ENCODE measurements at regions not wholly inside any gene's neighbourhood (a gene's known extent, or its start where the extent isn't known, plus 50 kb on each side); places are given as distances from the start of the nearest gene placed in this dataset.
"Not testable (repeated sequence)": the region's sequence is repeated elsewhere in the genome, so short reads cannot be mapped to it uniquely, and the experiment has no call there.

DNA sequence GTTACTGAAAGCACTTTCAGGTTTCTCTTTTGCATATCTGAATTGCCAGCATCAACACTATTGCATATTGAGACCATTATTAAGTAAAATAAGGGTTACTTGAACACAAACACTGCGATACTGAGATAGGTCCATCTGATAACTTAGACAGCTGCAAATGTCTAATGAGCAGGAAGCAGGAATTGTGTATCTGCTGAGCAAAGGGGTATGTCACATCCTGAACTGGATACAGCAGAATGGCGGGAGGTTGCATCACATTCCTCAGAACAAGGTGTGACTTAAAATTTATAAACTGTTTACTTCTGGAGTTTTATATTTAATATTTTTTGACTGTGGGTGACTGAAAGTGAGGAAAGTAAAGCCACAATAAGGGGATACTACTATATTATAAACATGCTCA, 142.4 kb downstream of the POTEH start:
- TF ChIP-seq, protein P1, sequence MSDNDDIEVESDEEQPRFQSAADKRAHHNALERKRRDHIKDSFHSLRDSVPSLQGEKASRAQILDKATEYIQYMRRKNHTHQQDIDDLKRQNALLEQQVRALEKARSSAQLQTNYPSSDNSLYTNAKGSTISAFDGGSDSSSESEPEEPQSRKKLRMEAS (CRISPR knock-in tag; IDR thresholded peaks at IDR 0.05) = not testable (repeated sequence)
- TF ChIP-seq, protein P2, sequence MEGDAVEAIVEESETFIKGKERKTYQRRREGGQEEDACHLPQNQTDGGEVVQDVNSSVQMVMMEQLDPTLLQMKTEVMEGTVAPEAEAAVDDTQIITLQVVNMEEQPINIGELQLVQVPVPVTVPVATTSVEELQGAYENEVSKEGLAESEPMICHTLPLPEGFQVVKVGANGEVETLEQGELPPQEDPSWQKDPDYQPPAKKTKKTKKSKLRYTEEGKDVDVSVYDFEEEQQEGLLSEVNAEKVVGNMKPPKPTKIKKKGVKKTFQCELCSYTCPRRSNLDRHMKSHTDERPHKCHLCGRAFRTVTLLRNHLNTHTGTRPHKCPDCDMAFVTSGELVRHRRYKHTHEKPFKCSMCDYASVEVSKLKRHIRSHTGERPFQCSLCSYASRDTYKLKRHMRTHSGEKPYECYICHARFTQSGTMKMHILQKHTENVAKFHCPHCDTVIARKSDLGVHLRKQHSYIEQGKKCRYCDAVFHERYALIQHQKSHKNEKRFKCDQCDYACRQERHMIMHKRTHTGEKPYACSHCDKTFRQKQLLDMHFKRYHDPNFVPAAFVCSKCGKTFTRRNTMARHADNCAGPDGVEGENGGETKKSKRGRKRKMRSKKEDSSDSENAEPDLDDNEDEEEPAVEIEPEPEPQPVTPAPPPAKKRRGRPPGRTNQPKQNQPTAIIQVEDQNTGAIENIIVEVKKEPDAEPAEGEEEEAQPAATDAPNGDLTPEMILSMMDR (IDR thresholded peaks at IDR 0.05) = not testable (repeated sequence)

All from WTC11 (cell line).